Choroid plexus epithelial cell (primary cell): ENCODE measurements at regions not wholly inside any gene's neighbourhood (a gene's known extent, or its start where the extent isn't known, plus 50 kb on each side); places are given as distances from the start of the nearest gene placed in this dataset.

ENCODE experiments used
- DNase-seq: peaks from one replicate; pipeline ENCODE4 v3.0.0-alpha.2; 2010; ENCODE audit warnings: low read depth
- H3K4me3 ChIP-seq: 2 replicates; pipeline ENCODE4 v1.5.1; 2011; ENCODE audit warnings: low read depth, mild to moderate bottlenecking, control low read depth, low read length, moderate library complexity
- TF ChIP-seq, protein P1 (sequence below): conservative IDR thresholded peaks from 2 replicates; pipeline ENCODE4 v1.5.1; 2011; ENCODE audit warnings: low read depth, mild to moderate bottlenecking, control low read depth, inconsistent platforms, low read length, moderate library complexity

DNA sequence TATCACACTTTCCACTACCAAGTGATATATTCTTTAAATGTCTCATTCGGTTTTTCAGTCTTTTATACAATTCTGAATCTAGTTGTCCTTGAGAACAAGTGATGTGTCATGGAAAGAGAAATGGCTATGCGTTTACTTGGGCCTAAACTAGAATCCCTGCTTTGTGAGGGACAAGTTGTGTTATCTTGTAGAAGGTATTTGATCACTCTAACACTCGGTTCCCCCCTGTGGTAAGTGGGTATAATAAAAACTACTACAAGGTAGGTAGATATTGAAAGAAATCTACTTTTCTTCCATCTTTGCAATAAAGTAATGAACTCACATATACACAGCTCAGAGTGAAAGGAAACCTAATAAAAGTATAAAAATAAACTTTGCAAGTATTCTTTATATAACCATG is 108.9 kb downstream of the MANEA start:
- no peak for DNase-seq
- TF ChIP-seq, protein P1, sequence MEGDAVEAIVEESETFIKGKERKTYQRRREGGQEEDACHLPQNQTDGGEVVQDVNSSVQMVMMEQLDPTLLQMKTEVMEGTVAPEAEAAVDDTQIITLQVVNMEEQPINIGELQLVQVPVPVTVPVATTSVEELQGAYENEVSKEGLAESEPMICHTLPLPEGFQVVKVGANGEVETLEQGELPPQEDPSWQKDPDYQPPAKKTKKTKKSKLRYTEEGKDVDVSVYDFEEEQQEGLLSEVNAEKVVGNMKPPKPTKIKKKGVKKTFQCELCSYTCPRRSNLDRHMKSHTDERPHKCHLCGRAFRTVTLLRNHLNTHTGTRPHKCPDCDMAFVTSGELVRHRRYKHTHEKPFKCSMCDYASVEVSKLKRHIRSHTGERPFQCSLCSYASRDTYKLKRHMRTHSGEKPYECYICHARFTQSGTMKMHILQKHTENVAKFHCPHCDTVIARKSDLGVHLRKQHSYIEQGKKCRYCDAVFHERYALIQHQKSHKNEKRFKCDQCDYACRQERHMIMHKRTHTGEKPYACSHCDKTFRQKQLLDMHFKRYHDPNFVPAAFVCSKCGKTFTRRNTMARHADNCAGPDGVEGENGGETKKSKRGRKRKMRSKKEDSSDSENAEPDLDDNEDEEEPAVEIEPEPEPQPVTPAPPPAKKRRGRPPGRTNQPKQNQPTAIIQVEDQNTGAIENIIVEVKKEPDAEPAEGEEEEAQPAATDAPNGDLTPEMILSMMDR = no peak
- H3K4me3 ChIP-seq = no peak overlapping the region

DNA sequence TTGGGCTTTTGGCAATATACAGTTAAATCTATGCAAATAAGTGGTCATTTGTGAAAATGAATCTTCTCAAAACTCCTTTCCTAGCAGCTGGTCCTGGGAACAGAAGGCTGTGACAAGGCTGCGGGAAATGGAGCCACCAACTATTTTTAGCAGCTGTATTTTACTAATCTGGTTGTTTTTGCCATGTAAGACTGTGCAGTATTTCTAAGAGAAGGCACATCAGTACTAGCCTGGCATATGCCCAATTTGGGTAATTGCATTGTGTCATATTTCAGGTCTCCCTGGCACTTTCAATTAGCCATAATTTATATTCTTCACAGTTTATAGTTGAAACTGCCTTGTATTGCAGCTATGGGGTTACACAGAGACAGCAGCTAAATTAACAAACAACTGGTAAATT is 109.6 kb downstream of the MANEA start:
- TF ChIP-seq, protein P1 = no peak
- no peak for DNase-seq
- no peak overlapping the region for H3K4me3 ChIP-seq

- no peak for DNase-seq
- H3K4me3 ChIP-seq = no peak overlapping the region
- TF ChIP-seq, protein P1 = no peak
These were observed 110.5 kb downstream of the MANEA start for GRCh38 chr6:95687839-95688238.

DNA sequence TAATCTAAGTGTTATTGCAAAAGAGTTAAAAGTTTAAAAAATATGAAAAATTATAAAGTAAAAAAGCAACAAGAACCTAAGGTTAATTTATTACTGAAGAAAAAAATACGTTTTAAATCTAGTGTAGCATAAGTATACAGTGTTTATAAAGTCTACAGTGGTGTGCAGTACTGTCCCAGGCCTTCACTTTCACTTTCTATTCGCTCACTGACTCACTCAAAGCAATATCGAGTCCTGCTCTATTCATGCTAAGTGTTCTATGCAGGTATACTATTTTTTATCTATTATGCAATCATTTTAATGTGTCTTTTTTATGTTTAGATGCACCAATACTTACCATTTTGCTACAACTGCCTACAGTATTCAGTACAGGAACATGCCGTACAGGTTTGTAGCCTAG is 113.0 kb downstream of the MANEA start:
- DNase-seq = no peak
- no peak overlapping the region for H3K4me3 ChIP-seq
- TF ChIP-seq, protein P1 = no peak

GRCh38 chr6:95693108-95693507 is 115.8 kb downstream of the MANEA start:
- no peak for DNase-seq
- H3K4me3 ChIP-seq = no peak overlapping the region
- TF ChIP-seq, protein P1 = no peak

DNA sequence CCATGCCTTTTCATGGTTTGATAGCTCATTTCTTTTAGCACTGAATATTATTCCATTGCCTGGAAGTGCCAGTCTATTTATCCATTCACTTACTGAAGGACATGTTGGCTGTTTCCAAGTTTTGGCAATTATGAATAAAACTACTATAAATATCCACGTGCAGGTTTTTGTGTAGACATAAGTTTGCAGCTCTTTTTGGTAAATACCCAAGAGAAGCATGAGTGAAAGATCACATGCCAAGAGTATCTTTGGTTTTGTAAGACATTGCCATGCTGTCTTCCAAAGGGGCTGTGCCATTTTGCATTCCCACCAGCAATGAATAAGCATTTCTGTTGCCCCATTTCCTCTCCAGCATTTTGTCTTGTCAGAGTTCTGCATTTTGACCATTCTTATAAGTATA is 120.9 kb downstream of the MANEA start:
- no peak for DNase-seq
- no peak overlapping the region for H3K4me3 ChIP-seq
- TF ChIP-seq, protein P1 = no peak

GRCh38 chr6:95723638-95724037 is 146.3 kb downstream of the MANEA start:
- H3K4me3 ChIP-seq = no peak overlapping the region
- no peak for DNase-seq
- TF ChIP-seq, protein P1 = no peak
